ENCODE measurements at regions not wholly inside any gene's neighbourhood (a gene's known extent, or its start where the extent isn't known, plus 50 kb on each side); places are given as distances from the start of the nearest gene placed in this dataset.

GRCh38 chr1:115536279-115536816 is 105.4 kb upstream of the VANGL1 start:
- H3K9me3 Mint-ChIP-seq = no peaks in the 10 kb centered on the region; a peak in 3 of 5 replicates
- Histone ChIP-seq H2BK5ac (ENCODE audit: insufficient read length, low read length) (no peak overlapping the region), H3K27me3 (ENCODE audit: insufficient read depth, low read length) (no peaks in the 10 kb centered on the region; the same call in 1 of the 2 replicates), H2BK20ac (ENCODE audit: low read depth, low read length, poor library complexity, severe bottlenecking) (no peak overlapping the region), H3K9me3 (ENCODE audit: control insufficient read depth, low read depth, low read length) (no peaks in the 10 kb centered on the region), H3K9ac (ENCODE audit: extremely low read depth, insufficient read length, low read length) (no peak overlapping the region), H4K20me1 (ENCODE audit: control insufficient read depth, insufficient read depth, insufficient read length) (no peaks in the 10 kb centered on the region), H2BK120ac (ENCODE audit: low read depth, low read length, poor library complexity, severe bottlenecking) (no peak overlapping the region), H3K4me2 (ENCODE audit: insufficient read depth, insufficient read length, low read length) (no peak overlapping the region), H3K23me2 (ENCODE audit: insufficient read length, low read depth, low read length, poor library complexity, severe bottlenecking) (no peaks in the 10 kb centered on the region), H4K5ac (ENCODE audit: insufficient read length, low read depth, low read length) (no peak overlapping the region), H3K4me1 (ENCODE audit: insufficient read depth, low read length) (no peaks in the 10 kb centered on the region; the same call in 1 of the 2 replicates), H3K56ac (ENCODE audit: insufficient read length, low read depth, low read length) (no peak overlapping the region), H3K79me1 (ENCODE audit: insufficient read depth, low read depth, low read length, poor library complexity, severe bottlenecking) (no peaks in the 10 kb centered on the region), H4K91ac (ENCODE audit: insufficient read length, low read depth, low read length) (no peak overlapping the region), H2AK5ac (ENCODE audit: insufficient read length, low read length) (no peak overlapping the region), H3K23ac (ENCODE audit: insufficient read length, low read depth, low read length) (no peak overlapping the region), H3K79me2 (ENCODE audit: insufficient read depth, low read length) (no peaks in the 10 kb centered on the region), H3K18ac (ENCODE audit: insufficient read length, low read depth, low read length) (no peak overlapping the region), H3K14ac (ENCODE audit: insufficient read depth, low read length) (no peak overlapping the region), H3T11ph (ENCODE audit: low read length) (no peak overlapping the region), H2BK15ac (ENCODE audit: low read depth, low read length) (no peak overlapping the region), H4K8ac (replicated peaks; ENCODE audit: insufficient read length, low read depth, low read length) (no peak overlapping the region), H3K27ac (ENCODE audit: insufficient read length, low read depth, low read length) (no peak overlapping the region), H3K4ac (ENCODE audit: low read depth, low read length) (no peak overlapping the region), H2BK12ac (ENCODE audit: insufficient read length, low read depth, low read length) (no peak overlapping the region), H2AFZ (ENCODE audit: low read length) (no peak overlapping the region)
- DNase-seq = no peak
- H3K27me3 Mint-ChIP-seq (ENCODE audit: low read depth) = peaks cover 6% of the 10 kb centered on the region
- WGBS (ENCODE audit: extremely low coverage, insufficient read length, low lambda C conversion rate) = no CpG with 5 or more reads among the region's 4 CpGs
- TF ChIP-seq, protein P1, sequence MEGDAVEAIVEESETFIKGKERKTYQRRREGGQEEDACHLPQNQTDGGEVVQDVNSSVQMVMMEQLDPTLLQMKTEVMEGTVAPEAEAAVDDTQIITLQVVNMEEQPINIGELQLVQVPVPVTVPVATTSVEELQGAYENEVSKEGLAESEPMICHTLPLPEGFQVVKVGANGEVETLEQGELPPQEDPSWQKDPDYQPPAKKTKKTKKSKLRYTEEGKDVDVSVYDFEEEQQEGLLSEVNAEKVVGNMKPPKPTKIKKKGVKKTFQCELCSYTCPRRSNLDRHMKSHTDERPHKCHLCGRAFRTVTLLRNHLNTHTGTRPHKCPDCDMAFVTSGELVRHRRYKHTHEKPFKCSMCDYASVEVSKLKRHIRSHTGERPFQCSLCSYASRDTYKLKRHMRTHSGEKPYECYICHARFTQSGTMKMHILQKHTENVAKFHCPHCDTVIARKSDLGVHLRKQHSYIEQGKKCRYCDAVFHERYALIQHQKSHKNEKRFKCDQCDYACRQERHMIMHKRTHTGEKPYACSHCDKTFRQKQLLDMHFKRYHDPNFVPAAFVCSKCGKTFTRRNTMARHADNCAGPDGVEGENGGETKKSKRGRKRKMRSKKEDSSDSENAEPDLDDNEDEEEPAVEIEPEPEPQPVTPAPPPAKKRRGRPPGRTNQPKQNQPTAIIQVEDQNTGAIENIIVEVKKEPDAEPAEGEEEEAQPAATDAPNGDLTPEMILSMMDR (conservative IDR thresholded peaks at IDR 0.05) = no peak
- H3K36me3 Mint-ChIP-seq (ENCODE audit: insufficient read depth in 1 of 3, low read depth in 3 of 3) = peaks cover 0 to 1% (median 0%) of the 10 kb centered on the region in 3 experiments; a peak in 1 of 7 replicates
- no peak overlapping the region for H3K4me3 Mint-ChIP-seq
- H3K27ac Mint-ChIP-seq = no peak overlapping the region; a peak in 1 of 7 replicates
- peaks cover 10% of the 10 kb centered on the region in 2 experiments for H3K4me1 Mint-ChIP-seq

Data from H9 (cell line).